ENCODE measurements at regions not wholly inside any gene's neighbourhood (a gene's known extent, or its start where the extent isn't known, plus 50 kb on each side); places are given as distances from the start of the nearest gene placed in this dataset.

- peak in 7 of 56 donors; percentile 14 to 52 (median 24) for DNase-seq
Measured at GRCh38 chr2:43171789-43172188, 54.6 kb downstream of the ZFP36L2 start.

GRCh38 chr2:43170405-43171105 is 55.9 kb downstream of the ZFP36L2 start:
- no peak for DNase-seq

- no peak for DNase-seq
Measured at GRCh38 chr2:43169987-43170386, 56.4 kb downstream of the ZFP36L2 start.

GRCh38 chr2:43169099-43169945 is 57.1 kb downstream of the ZFP36L2 start:
- no peak for DNase-seq

GRCh38 chr2:43168016-43168369 is 58.4 kb downstream of the ZFP36L2 start:
- DNase-seq, result no peak

- DNase-seq, result no peak
Measured at GRCh38 chr2:43165378-43166069, 60.9 kb downstream of the ZFP36L2 start.

GRCh38 chr2:43164686-43165085 is 61.7 kb downstream of the ZFP36L2 start:
- no peak for DNase-seq

- no peak for DNase-seq
Measured at GRCh38 chr2:43163584-43164270, 62.7 kb downstream of the ZFP36L2 start.

GRCh38 chr2:43162511-43162776 is 64.0 kb downstream of the ZFP36L2 start:
- DNase-seq, result no peak

- DNase-seq, result no peak
Measured at GRCh38 chr2:43161650-43162510, 64.5 kb downstream of the ZFP36L2 start.

- no peak for DNase-seq
Measured at GRCh38 chr2:43160778-43161177, 65.6 kb downstream of the ZFP36L2 start.

- DNase-seq, result no peak
Measured at GRCh38 chr2:43159797-43160196, 66.6 kb downstream of the ZFP36L2 start.

- DNase-seq, result peak in 2 of 56 donors; percentile 34 to 40
Measured at GRCh38 chr2:43158259-43158880, 68.0 kb downstream of the ZFP36L2 start.

- DNase-seq, result no peak
Measured at GRCh38 chr2:43157506-43158246, 68.7 kb downstream of the ZFP36L2 start.

GRCh38 chr2:43155851-43156411 is 70.5 kb downstream of the ZFP36L2 start:
- DNase-seq, result no peak

GRCh38 chr2:43154685-43155084 is 71.7 kb downstream of the ZFP36L2 start:
- no peak for DNase-seq

GRCh38 chr2:43152741-43153647 is 73.4 kb downstream of the ZFP36L2 start:
- no peak for DNase-seq

GRCh38 chr2:43152186-43152585 is 74.2 kb downstream of the ZFP36L2 start:
- DNase-seq, result no peak

All from amygdala (tissue), 56 donors.